ENCODE measurements at regions not wholly inside any gene's neighbourhood (a gene's known extent, or its start where the extent isn't known, plus 50 kb on each side); places are given as distances from the start of the nearest gene placed in this dataset.

DNA sequence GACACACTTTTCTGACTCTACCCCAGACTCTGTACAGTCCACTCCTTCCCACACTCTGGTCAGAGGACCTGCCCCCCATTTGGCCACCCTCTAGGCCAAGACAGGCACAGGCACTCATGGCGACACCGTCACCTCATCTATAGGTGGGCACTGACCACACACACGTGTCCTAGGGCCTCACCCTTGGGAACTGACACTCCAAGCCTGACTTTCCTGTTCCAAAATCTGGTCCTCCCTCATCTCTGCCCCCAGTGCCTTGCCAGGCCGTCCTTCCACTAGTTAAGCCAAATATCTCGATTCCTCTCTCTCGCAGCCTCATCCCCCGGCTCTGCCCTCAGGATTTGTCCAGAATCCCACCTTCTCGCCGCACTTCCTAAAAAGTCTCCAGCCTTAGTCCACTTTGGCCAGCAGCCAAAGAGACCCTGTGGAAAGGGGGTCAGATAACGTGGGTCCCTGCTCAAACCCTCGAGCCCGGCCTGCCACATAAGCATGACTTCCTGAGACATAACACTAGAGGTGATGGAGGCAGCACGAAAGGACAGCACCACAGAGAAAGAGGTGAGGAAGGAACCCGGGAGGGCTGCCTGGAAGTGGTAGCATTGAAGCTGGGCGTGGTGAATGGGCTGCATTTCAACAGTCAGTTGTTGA, 105.8 kb upstream of the OTOS start:
- TF ChIP-seq, protein P1, sequence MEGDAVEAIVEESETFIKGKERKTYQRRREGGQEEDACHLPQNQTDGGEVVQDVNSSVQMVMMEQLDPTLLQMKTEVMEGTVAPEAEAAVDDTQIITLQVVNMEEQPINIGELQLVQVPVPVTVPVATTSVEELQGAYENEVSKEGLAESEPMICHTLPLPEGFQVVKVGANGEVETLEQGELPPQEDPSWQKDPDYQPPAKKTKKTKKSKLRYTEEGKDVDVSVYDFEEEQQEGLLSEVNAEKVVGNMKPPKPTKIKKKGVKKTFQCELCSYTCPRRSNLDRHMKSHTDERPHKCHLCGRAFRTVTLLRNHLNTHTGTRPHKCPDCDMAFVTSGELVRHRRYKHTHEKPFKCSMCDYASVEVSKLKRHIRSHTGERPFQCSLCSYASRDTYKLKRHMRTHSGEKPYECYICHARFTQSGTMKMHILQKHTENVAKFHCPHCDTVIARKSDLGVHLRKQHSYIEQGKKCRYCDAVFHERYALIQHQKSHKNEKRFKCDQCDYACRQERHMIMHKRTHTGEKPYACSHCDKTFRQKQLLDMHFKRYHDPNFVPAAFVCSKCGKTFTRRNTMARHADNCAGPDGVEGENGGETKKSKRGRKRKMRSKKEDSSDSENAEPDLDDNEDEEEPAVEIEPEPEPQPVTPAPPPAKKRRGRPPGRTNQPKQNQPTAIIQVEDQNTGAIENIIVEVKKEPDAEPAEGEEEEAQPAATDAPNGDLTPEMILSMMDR (IDR thresholded peaks at IDR 0.05) = no peak
- TF ChIP-seq POLR2A (IDR thresholded peaks at IDR 0.05) = no peak
